HCT116 (cell line): ENCODE measurements at regions not wholly inside any gene's neighbourhood (a gene's known extent, or its start where the extent isn't known, plus 50 kb on each side); places are given as distances from the start of the nearest gene placed in this dataset.

Experiments
- ATAC-seq: fragments of 200-7000 bp; cut with Tn5 transposase; 2 replicates; pipeline ENCODE4 v1.9.1; 2020; ENCODE audit warnings: mild to moderate bottlenecking, moderate library complexity
- BruUV-seq: library from RNA; stranded (reverse); fragments of 400-500 nt; replicated peaks from 2 replicates; lab custom pipeline; 2021; lab: Mats Ljungman, UMichigan
- CTCF ChIA-PET: fragments of 300-600 bp; sonication (Branson Sonifier 250); formaldehyde crosslinking; loops from one replicate; lab custom pipeline; 2021; ENCODE audit warnings: antibody characterized with exemption; lab: Charles Lee
- POLR2A ChIA-PET: fragments of 300-600, 350-600 bp; sonication (Branson Sonifier 250); formaldehyde crosslinking; loops from one replicate; lab custom pipeline; 2021; ENCODE audit warnings: antibody characterized with exemption; lab: Charles Lee
- RAD21 ChIA-PET, 2 experiments: fragments of 300-600 bp; sonication (Branson Sonifier 250); formaldehyde crosslinking; loops; one replicate each; lab custom pipeline; 2023; ENCODE audit warnings: low total read pairs in 2 of 2; ENCODE audit not compliant: uncharacterized antibody in 2 of 2, unreplicated experiment in 2 of 2, low non-redundant PET in 1 of 2; lab: Charles Lee
- DNase-seq: peaks from one replicate; pipeline ENCODE4 v3.0.0-alpha.2; 2010; ENCODE audit warnings: low read depth, low spot score
- H2AFZ ChIP-seq: fragments of 200-600 bp; shearing (Covaris generic), sonication (generic); 2 replicates; pipeline ENCODE4 v1.6.1; 2017; ENCODE audit warnings: low read depth, mixed run types, mixed read lengths, antibody characterized with exemption, low read length; ENCODE audit not compliant: poor library complexity, severe bottlenecking
- H3K27ac ChIP-seq: 2 replicates; pipeline ENCODE4 v1.5.1; 2012; ENCODE audit warnings: low read depth, low read length
- H3K27me3 ChIP-seq: fragments of 200-600 bp; sonication (generic); 2 replicates; pipeline ENCODE4 v1.6.1; 2016; ENCODE audit warnings: mixed run types, low read length, mixed read lengths; ENCODE audit not compliant: insufficient read depth
- H3K36me3 ChIP-seq, 2 experiments: fragments of 200-500 bp in 1 of 2; fragments of 200-600 bp in 1 of 2; sonication (Bioruptor generic) in 1 of 2; sonication (generic) in 1 of 2; 2 replicates each; pipeline versions ENCODE4 v1.5.1 to v1.6.1; 2014 to 2016; ENCODE audit warnings: low read length in 2 of 2, inconsistent platforms in 1 of 2, mixed read lengths in 1 of 2, mixed run types in 1 of 2; ENCODE audit not compliant: insufficient read depth in 2 of 2, control insufficient read depth in 1 of 2
- H3K4me1 ChIP-seq, 2 experiments: fragments of 200-600 bp in 1 of 2; sonication (generic) in 1 of 2; 2 replicates each; pipeline versions ENCODE4 v1.5.1 to v1.6.1; 2012 to 2017; ENCODE audit warnings: low read length in 2 of 2, inconsistent platforms in 1 of 2, mild to moderate bottlenecking in 1 of 2, mixed read lengths in 1 of 2, mixed run types in 1 of 2, moderate library complexity in 1 of 2; ENCODE audit not compliant: insufficient read depth in 2 of 2, control insufficient read depth in 1 of 2
- H3K4me2 ChIP-seq: fragments of 200-600 bp; sonication (generic); 2 replicates; pipeline ENCODE4 v1.6.1; 2017; ENCODE audit warnings: mixed run types, low read length, mixed read lengths
- H3K4me3 ChIP-seq, 2 experiments: fragments of 200-600 bp in 1 of 2; sonication (generic) in 1 of 2; replicated peaks in 1 of 2; 2 replicates each; pipeline ENCODE4 v1.5.1; 2011 to 2016; ENCODE audit warnings: low read length in 2 of 2, control low read depth in 1 of 2, low read depth in 1 of 2, mild to moderate bottlenecking in 1 of 2, mixed read lengths in 1 of 2, mixed run types in 1 of 2
- H3K79me2 ChIP-seq: fragments of 200-600 bp; sonication (generic); 2 replicates; pipeline ENCODE4 v1.6.1; 2017; ENCODE audit warnings: mild to moderate bottlenecking, mixed run types, low read length, moderate library complexity, mixed read lengths; ENCODE audit not compliant: insufficient read depth
- H3K9ac ChIP-seq: fragments of 200-600 bp; sonication (generic); 2 replicates; pipeline ENCODE4 v1.6.1; 2016; ENCODE audit warnings: low read length, mixed read lengths
- H3K9me2 ChIP-seq: fragments of 200-600 bp; sonication (generic), shearing (Covaris generic); 2 replicates; pipeline ENCODE4 v1.6.1; 2017; ENCODE audit warnings: mixed run types, mild to moderate bottlenecking, moderate library complexity; ENCODE audit not compliant: insufficient read depth
- H3K9me3 ChIP-seq, 2 experiments: fragments of 200-500 bp in 1 of 2; fragments of 200-600 bp in 1 of 2; sonication (Bioruptor generic) in 1 of 2; sonication (generic) in 1 of 2; 2 replicates each; pipeline ENCODE4 v1.6.1; 2014 to 2017; ENCODE audit warnings: low read length in 2 of 2, mixed read lengths in 2 of 2, inconsistent platforms in 1 of 2, low read depth in 1 of 2, mild to moderate bottlenecking in 1 of 2, mixed run types in 1 of 2, moderate library complexity in 1 of 2; ENCODE audit not compliant: control insufficient read depth in 1 of 2, insufficient read depth in 1 of 2
- H4K20me1 ChIP-seq: fragments of 200-600 bp; sonication (generic), shearing (Covaris generic); 2 replicates; pipeline ENCODE4 v1.6.1; 2017; ENCODE audit warnings: mixed run types, mild to moderate bottlenecking, moderate library complexity; ENCODE audit not compliant: insufficient read depth
- CBX3 ChIP-seq: IDR thresholded peaks from 2 replicates; pipeline ENCODE4 v1.6.1; 2012; ENCODE audit warnings: low read depth
- CEBPB ChIP-seq: IDR thresholded peaks from 2 replicates; pipeline ENCODE4 v1.6.1; 2012; ENCODE audit warnings: low read depth
- EZH2 ChIP-seq: fragments of 200-600 bp; sonication (generic); IDR thresholded peaks from 2 replicates; pipeline ENCODE4 v1.6.1; 2017; ENCODE audit warnings: antibody characterized with exemption, mixed run types
- SP1 ChIP-seq: IDR thresholded peaks from 2 replicates; pipeline ENCODE4 v1.6.1; 2012; ENCODE audit warnings: low read depth
- TCF7L2 ChIP-seq: IDR thresholded peaks from 2 replicates; pipeline ENCODE4 v1.7.0; 2011; ENCODE audit warnings: borderline replicate concordance, inconsistent platforms; ENCODE audit not compliant: insufficient read depth, insufficient read length; ENCODE audit errors: extremely low read depth
- YY1 ChIP-seq: IDR thresholded peaks from 2 replicates; pipeline ENCODE4 v1.6.1; 2011; ENCODE audit warnings: low read length, low read depth, moderate library complexity, mild to moderate bottlenecking; ENCODE audit not compliant: insufficient replicate concordance; ENCODE audit errors: extremely low read depth
- intact Hi-C: fragments of 100-400 bp; cut with micrococcal nuclease; formaldehyde crosslinking; loops from 2 replicates; pipeline ENCODE4 v1.10.0; 2022
- TF ChIP-seq, protein P1 (sequence below): IDR thresholded peaks from 2 replicates; pipeline ENCODE4 v1.6.1; 2012
- TF ChIP-seq, protein P2 (sequence below): IDR thresholded peaks from 2 replicates; pipeline ENCODE4 v1.6.1; 2011; ENCODE audit warnings: mild to moderate bottlenecking, low read length, moderate library complexity; ENCODE audit not compliant: insufficient replicate concordance; ENCODE audit errors: extremely low read depth
- TF ChIP-seq, protein P3 (sequence below): IDR thresholded peaks from 2 replicates; pipeline ENCODE4 v1.6.1; 2012

DNA sequence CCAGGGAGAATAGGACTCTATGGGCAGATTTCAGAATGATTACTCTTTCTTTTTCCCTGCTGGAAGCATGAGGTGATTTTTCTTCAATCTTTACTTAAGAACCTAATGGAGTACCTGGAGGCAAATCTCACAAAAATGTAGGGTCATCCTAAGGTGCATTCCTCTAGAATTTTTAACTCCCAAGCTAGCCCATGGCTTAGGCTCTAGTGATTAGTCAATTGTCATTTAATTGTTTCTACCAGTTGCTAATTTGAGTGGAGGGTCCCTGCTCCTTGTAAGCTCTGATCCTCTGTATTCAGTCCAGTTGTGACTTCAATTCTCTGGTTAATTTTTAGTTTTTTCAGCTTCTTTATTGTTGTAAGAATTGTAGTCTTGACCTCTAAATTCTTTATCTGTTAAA, 467.0 kb downstream of the HTR1A start:
- TF ChIP-seq, protein P1, sequence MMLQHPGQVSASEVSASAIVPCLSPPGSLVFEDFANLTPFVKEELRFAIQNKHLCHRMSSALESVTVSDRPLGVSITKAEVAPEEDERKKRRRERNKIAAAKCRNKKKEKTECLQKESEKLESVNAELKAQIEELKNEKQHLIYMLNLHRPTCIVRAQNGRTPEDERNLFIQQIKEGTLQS, result no peak
- ATAC-seq (no peak), DNase-seq (no peak)
- H3K79me2 ChIP-seq, result no peaks in the 10 kb centered on the region
- ChIA-PET CTCF (no interaction called here), POLR2A (no interaction called here), RAD21 (no interaction called here)
- no peaks in the 10 kb centered on the region for H3K9me2 ChIP-seq
- H4K20me1 ChIP-seq, result no peaks in the 10 kb centered on the region
- no peak overlapping the region for H2AFZ ChIP-seq
- no peak overlapping the region for H3K27ac ChIP-seq
- intact Hi-C loops, result no loop called here
- no peaks in the 10 kb centered on the region for H3K27me3 ChIP-seq
- no peak overlapping the region for H3K4me2 ChIP-seq
- no TSS peak for BruUV-seq
- no peak overlapping the region for H3K9ac ChIP-seq
- no peaks in the 10 kb centered on the region for H3K36me3 ChIP-seq
- peaks cover 0 to 8% of the 10 kb centered on the region in 2 experiments; a peak in 2 of 4 replicates for H3K9me3 ChIP-seq
- no peak overlapping the region for H3K4me3 ChIP-seq
- no peaks in the 10 kb centered on the region for H3K4me1 ChIP-seq

DNA sequence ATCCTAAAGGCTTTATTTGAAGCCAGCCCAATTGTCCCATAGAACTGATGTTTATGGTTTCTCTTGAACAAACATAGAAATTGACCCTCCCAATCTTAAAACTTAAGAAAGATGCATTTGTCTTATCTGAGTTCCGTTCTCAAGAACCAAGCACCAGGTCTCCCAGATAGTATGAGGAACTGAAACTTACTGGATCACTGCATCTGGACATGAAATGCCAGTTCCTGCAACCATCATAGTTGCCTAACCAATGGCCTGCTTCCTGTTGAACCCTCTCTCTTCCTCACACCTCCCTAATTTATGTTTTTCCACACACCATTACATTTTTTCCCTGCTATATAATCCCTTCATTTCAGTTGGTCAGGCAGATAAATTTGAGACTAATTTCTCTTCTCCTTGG, 478.9 kb downstream of the HTR1A start:
- DNase-seq (no peak), ATAC-seq (no peak)
- no peaks in the 10 kb centered on the region for H3K79me2 ChIP-seq
- no peaks in the 10 kb centered on the region for H4K20me1 ChIP-seq
- ChIA-PET CTCF (no interaction called here), RAD21 (no interaction called here), POLR2A (no interaction called here)
- H3K9ac ChIP-seq, result no peak overlapping the region
- peaks cover 3 to 6% of the 10 kb centered on the region in 2 experiments; a peak in 1 of 4 replicates for H3K9me3 ChIP-seq
- TF ChIP-seq CBX3 (no peak), TCF7L2 (no peak), SP1 (no peak), CEBPB (no peak), EZH2 (no peak), YY1 (no peak)
- TF ChIP-seq, protein P2, sequence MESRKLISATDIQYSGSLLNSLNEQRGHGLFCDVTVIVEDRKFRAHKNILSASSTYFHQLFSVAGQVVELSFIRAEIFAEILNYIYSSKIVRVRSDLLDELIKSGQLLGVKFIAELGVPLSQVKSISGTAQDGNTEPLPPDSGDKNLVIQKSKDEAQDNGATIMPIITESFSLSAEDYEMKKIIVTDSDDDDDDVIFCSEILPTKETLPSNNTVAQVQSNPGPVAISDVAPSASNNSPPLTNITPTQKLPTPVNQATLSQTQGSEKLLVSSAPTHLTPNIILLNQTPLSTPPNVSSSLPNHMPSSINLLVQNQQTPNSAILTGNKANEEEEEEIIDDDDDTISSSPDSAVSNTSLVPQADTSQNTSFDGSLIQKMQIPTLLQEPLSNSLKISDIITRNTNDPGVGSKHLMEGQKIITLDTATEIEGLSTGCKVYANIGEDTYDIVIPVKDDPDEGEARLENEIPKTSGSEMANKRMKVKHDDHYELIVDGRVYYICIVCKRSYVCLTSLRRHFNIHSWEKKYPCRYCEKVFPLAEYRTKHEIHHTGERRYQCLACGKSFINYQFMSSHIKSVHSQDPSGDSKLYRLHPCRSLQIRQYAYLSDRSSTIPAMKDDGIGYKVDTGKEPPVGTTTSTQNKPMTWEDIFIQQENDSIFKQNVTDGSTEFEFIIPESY, result no peak
- TF ChIP-seq, protein P3, sequence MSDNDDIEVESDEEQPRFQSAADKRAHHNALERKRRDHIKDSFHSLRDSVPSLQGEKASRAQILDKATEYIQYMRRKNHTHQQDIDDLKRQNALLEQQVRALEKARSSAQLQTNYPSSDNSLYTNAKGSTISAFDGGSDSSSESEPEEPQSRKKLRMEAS, result no peak
- no peak overlapping the region for H3K4me2 ChIP-seq
- BruUV-seq, result no TSS peak
- H3K36me3 ChIP-seq, result no peaks in the 10 kb centered on the region
- intact Hi-C loops, result no loop called here
- H3K27me3 ChIP-seq, result no peaks in the 10 kb centered on the region
- no peaks in the 10 kb centered on the region for H3K9me2 ChIP-seq
- H3K4me3 ChIP-seq, result no peak overlapping the region
- H2AFZ ChIP-seq, result no peak overlapping the region
- no peak overlapping the region for H3K27ac ChIP-seq
- H3K4me1 ChIP-seq, result no peaks in the 10 kb centered on the region
